GM19043 (cell line): ENCODE measurements at regions not wholly inside any gene's neighbourhood (a gene's known extent, or its start where the extent isn't known, plus 50 kb on each side); places are given as distances from the start of the nearest gene placed in this dataset.
"Not testable (repeated sequence)": the region's sequence is repeated elsewhere in the genome, so short reads cannot be mapped to it uniquely, and the experiment has no call there.

Experiments used
- ATAC-seq: cut with Tn5 transposase; IDR thresholded peaks from one replicate; pipeline ENCODE4 v1.9.1; 2021; ENCODE audit warnings: low read depth; ENCODE audit not compliant: unreplicated experiment

DNA sequence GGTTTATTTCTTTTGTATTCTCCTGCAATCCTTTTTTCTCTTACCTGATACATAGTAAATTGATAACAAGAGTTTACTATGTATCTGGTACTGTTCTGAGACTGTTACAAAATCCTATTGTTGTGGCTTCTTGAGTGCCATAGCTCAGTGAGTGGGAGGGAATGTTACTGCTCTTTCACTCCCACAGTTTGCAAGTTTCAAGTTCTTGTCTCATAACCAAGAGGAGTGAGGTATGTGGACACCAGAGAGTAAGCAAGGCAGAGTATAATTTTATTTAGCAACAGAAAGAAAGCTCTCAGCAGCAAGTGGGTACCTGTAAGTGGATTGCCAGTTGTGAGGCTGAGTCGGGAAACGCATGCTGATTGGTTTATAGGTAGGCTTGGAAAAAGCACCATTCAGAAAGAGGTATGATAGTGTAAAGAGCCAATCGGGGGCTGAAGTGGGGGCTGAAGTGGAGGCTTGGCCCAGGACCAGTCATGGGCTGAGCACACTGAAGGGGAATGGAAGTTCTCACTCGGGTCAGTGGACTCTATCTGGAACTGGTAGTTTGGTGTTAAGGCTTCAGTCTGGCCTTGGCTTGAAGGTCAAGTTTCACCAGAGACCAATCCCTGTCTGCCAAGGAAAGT lies 850.8 kb downstream of the TMTC2 start:
- ATAC-seq = no peak

DNA sequence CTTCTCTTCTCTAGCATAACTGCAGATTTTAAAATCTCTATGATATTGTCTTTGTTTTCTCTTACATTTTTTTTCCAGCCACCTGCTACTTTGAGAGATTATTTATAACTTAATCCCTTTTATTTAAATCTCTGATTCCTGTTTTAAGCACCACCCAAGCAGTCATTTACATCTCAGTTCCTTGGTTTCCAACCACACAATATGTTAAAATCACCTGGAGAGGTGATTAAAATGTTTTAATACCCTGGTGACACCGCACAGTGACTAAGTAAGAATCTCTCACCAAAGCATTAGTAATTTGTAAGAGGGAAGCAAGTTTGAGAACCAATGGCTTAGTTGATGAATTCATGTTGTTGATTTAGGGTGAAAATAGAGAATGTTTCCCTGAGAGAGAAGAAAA lies 849.8 kb downstream of the TMTC2 start:
- no peak for ATAC-seq

DNA sequence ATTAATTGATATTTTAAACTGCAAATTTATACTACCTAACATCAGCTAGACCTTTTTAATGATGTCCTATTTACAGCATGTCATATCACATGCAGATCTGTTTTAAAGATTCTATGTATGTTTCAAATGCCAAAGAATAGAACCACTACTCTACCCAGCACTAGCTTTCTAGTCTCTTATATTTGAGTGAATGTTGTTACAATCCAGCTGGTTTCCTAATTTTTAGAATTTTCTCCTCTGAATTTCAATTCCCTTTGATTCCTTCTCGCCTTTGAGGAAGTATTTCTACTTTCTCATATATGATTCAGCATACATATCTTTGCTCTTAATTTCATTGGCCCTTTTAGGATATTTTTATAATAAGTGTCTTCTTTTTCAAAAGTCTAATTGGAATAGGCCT lies 841.9 kb downstream of the TMTC2 start:
- ATAC-seq = no peak

DNA sequence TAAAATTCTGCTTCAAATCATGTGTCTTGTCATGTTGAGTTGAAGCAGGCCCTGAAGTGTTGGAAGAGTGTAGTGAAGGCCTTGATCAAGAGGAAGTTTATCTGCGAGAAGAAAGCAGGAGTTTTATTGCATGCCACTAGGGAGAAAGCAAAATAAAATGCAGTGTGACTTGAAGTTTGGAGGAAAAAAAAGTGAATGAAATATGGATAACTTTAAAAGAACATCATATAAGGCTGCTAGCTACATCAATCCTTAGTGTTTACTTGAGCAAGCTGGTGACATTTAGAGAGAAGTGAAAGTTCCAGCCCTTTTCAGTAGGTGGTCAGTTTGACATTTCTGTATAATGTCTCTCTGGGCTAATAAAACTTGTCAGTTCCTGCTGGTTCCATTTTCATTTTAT lies 841.1 kb downstream of the TMTC2 start:
- no peak for ATAC-seq

DNA sequence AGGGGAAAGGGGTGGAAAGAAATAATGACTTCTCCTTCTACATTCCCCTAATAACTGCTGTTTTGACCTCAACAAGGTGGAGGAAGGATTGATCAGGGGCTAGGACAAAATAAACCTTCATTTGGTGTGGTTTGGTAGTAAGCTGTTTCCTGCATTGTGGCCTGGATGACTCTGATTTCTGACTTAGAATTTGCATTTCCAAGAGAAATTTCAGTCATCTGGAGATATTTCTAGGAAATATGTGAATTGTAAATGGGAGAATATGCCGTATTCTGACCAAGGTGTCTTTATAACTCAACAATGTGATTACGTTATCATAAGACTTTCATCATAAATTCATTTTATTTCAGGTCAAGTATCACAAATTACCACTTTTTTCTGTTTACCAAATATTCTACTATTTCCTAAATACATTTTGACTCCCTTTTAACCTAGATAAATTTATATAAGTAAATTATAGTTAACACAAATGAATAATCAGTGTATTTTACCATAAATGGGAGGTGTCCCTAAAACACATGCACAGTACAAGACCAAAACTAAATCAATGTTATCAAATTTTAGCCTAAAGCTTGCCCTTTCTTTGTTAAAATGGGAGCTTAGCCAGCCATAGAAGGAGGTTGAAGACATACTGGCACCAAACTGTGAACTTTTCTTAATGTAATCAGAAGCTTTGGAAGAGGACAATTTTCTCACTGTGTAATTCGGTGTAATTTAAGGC lies 828.8 kb downstream of the TMTC2 start:
- no peak for ATAC-seq

DNA sequence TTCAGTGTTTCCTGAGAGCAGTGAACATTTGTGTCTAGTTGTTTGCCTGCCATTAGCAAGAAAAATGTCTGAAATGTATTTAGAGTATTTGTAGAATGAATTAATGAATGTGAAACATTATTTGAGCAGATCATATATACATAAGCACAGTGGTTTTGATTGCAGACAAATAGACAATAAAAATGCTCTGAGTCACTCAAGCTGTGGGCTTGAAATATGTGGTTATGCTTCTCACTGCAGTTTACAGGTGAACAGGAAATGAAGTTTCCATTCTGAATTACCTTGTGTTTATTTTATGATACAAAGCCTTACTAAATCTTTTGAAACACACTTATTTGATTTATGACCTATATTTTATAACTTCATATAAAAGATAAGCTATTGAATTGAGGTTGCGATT lies 827.7 kb downstream of the TMTC2 start:
- ATAC-seq = no peak

DNA sequence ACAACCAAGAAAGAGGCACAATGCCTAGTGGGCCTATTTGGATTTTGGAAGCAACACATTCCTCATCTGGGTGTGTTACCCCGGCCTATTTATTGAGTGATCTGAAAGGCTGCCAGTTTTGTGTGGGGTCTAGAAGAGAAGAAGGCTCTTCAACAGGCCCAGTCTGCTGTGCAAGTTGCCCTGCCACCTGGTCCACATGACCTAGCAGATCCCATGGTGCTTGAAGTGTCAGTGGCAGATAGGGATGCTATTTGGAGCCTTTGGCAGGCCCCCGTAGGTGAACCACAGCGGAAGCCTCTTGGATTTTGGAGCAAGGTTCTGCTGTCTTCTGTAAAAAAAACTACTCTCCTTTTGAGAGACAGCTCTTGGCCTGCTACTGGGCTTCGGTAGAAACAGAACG lies 820.1 kb downstream of the TMTC2 start:
- ATAC-seq = no peak

DNA sequence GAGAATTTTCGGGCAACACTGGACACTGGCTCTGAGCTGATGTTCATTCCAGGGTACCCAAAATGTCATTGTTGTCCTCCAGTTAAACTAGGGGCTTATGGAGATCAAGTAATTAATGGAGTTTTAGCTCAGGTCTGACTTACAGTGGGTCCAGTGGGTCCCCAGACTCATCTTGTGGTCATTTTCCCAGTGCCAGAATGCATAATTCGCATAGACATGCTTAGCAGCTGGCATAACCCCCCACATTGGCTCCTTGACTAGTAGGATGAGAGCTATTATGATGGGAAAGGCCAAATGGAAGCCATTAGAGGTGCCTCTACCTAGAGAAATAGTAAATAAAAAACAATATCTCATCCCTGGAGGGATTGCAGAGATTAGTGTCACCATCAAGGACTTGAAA lies 818.9 kb downstream of the TMTC2 start:
- no peak for ATAC-seq

DNA sequence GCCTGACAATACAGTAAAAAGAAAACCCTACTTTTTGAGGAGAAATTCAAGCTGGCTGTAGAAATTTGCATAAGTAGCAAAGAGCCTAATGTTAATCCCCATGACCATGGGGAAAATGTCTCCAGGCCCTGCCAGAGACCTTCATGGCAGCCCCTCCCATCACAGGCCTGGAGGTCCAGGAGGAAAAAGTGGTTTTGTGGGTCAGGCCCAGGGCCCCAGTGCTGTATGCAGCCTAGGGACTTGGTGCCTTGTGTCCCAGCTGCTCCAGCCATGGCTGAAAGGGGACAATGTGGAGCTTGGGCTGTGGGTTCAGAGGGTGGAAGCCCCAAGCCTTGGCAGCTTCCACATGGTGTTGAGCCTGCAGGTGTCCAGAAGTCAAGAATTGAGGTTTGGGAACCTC lies 813.2 kb downstream of the TMTC2 start:
- not testable (repeated sequence) for ATAC-seq

DNA sequence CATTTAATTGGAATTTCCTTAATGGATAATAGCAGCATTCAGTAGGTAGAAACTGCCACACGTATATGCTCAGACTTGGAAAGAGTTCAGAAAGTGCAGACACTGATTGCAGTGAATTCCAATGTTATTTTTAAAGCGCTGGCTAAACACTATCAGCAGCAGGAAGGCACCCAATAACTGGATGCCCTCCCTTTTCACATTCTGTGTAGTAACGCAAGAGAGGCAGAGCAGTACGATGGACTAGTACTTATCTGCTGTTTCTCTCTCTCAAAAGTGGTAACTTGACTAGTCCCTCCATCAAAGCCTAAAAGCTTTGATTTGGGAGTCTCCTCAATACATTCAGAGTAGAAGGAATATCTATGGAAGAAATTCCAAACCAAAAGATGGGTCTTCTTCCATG lies 791.0 kb downstream of the TMTC2 start:
- no peak for ATAC-seq

DNA sequence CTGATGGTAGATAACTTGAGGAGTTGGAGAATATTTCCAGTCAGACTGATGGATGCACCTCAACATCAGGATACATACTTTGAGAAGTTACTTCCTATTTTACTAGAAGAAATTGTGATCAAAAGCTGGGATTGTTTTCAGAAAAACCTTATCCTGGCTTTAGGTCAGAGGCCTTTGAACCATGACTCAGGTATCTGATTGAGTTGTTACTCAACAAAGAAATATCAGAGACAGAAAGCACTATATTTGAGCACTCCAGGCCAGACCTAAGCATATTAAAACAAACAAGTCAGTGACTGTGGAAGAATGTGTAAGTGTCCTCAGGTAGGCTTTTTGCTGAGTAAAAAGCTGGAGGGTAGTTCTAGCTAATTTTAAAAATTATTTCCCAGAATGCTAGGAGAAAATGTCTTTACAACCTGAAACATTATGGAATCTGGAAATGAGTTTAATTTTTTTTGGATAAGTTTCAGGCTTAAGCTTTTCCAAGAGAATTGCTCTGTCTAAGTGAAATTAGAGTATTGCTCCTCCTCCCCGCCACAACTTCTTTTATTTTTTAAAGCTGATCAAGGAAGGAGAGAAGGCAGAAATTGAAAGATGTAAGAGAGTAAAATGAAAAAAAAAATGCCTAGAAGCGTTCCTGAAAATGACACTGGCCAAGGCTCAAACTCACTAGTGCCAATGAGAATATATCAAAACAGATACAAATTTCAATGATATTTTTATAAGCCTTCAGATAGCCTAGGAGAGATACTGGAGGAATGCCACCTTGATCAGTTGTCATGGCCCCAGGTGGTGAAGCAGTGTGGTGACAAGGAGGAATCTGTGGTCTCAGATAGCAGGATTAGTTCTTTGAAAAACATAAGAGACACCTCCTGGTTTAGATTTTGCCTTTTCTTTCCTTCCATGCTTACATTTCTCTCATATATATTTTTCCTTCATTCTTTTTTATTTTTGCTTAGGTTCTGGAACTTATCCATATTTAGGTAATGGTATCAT lies 790.3 kb downstream of the TMTC2 start:
- no peak for ATAC-seq

DNA sequence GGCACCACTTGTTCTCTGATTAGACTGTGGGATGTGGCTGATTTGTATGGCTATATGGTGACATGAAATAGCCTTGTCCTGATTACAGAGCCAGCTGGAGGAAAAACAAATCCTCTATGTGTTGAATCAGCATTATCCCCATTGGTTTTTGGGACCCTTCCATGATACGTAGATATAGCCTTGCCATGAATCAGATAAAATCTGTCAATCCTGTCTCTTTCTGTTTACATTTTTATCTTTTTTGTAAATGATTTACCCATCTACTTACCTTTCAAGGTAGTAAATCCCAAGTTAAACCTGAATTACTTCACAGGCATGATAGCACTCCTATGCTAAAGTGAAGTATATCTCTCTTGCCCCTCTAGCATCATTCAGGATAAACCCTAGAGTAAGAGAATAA lies 789.3 kb downstream of the TMTC2 start:
- ATAC-seq = no peak

DNA sequence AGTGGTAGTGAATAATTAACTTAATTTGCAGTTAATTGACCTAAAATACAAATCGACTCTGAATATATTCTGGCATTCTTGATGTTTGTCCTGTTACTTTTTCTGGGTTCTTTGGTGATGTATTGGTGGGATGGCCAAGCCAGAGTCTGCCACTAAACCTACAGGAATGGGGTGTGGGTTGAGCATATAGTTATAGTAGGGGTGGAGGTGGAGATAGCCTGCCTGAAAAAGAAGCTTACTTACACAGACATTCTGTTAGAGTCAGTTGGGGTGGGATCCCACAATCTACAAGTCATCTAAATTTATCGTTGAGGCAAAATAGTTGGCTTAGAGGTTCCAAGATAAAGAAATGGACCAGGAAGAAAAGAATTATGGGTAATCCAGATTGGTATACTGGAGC lies 787.7 kb downstream of the TMTC2 start:
- no peak for ATAC-seq

DNA sequence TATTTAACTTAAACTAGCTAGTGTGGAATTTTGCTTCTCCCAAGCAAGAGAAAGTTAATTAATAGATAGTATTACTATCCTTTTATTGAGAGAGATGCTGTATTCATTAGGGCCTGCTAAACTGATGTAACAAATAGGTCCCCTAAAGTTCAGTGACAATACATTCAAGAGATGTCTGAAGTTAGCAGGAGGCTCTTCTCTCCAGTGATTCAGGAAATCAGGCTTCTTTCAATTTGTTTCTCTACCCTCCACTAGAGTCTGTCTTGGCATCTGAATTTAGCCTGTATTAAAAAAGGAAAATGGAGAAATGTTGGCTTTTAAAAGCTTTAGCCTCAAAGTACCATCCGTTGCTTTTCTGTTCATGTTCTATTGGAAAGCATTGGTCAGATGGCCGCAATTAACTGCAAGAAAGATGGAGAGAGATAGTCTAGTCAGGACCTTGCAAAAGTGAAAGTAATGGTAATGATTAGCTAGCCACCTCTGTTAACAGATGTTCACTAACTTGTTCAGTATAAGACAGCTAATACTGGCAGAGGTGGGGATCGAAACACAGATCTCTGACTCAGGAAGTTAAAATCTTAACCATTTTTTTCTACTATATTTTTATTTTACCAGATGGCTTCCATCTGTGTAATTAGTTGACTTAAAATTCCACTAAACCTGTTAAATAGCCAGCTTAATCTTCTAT lies 786.8 kb downstream of the TMTC2 start:
- ATAC-seq = peak; percentile 98

DNA sequence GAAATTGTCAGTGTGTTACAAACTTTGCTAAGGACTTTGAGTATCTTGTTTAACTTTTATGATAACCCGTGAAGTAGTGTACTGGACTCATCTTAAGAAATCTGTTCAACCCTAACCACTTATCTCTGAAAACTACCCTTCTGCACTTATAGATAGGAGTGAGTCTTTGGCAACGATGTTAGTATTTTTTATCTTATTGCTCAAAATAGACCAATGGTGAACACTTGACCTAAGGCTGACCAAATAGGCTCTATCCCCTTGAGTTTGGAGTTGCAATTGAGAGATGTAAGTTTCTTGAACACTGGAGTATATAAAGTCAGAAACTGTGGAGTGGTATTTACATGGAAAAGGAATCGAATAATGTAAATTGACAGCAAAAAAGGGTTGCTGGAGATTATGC lies 786.1 kb downstream of the TMTC2 start:
- no peak for ATAC-seq

DNA sequence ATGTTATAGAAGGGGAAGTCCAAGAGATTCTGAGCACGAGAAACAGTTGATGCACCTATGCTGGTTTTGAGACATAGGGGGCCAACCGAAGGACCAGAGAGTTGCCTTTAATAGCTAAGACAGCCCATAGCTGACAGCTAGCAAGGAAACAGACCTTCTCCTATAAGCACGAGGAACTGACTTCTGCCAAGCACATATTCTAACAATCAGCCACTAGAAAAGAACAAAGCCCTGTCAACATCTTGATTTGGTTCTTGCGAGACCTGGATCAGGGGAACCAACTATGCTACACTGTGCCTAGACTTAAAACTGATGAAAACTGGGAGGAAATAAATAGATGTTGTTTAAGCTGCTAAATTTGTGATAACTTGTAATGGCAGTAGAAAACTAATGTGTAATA lies 785.6 kb downstream of the TMTC2 start:
- no peak for ATAC-seq

DNA sequence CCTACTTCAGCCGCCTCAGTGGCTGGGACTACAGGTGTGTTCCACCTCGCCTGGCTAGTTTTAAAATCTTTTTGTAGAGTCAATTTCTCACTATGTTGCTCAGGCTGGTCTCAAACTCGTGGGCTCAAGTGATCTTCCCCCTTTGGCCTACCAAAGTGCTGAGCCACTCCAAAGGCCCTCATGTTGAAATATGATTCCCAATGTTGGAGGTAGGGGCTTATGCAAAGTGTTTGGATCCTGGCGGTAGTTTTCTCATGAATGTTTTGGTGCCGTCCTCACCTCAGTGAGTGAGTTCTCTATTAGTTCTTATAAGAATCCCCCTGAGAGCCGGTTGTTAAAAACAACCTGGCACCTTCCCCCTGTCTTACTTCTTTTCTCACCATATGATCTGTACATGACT lies 784.6 kb downstream of the TMTC2 start:
- ATAC-seq = no peak

DNA sequence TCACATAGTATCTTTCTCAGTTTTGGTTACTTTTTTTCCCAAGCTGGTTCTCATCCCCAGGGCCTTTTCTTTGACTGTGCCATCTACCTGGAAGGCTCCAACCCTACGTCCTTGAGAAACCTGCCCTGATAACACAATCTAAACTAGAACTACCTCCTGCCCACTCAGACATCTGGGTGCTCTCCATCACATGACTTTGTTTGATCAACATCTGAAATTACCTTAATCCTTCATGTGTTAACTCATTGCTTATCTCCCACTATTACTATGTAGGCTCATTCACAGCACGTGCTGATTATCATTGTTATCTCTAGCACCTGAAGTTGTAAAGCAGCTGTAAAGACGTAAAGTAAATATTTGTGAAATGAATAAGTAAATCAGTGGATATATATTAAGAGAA lies 784.0 kb downstream of the TMTC2 start:
- no peak for ATAC-seq

DNA sequence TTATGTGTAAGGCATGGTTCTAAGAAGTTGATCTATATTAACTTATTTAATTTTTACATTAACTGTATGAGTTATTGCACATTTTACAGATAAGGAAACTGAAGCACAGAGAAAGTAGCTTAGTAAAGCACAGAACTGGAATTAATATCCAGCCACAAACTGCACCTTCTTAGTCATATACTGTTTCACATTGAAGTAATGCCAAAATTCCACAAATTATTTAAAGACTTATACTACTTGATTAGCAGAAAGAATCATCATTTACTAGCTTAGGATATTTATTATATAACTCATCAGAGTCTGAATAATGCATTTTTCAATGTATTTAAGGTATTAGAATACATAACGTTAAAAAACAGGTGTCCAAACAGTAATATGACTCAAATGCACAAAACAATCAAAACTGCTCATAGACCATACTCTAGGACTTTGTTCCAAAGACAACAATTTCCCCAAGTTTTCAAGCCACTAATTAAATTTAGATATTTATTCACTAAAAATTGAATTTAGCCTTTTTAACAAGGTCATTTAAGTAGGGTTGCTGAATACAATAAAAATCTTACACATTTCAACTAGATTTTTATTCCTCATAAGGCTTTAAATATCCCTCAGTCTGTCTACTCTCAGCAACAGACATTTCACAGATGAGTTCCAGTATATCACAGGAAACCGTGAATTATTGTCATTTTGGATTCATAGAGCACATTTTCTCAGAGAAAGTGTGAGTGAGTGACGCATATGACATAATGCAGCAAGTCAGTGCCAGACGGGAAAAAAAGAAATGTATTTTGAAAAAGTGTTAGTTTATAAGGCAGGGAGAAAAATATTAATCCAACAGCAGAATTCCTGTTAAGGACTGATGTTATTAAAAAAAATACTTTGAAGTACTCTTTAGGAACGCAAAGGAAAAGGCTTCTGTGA lies 782.5 kb downstream of the TMTC2 start:
- ATAC-seq = no peak

DNA sequence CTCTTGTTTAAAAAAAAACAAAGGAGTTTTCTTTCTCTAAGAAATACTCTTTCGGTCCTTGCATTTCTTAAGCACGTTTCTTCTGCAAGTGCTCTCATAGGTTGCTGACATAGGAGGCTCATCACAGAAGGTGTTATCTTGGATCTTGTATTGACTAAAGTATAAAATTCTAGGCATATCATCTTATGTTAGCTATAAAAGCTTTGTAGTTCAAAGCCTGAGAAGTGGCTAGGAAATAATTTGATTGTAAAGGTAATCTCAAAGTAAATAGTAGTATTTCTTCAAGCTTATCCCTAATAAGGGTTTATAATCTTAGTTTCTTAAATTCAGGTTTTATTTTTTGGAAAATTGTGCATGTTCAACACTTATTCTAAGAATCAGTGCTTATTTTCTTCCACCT lies 778.9 kb downstream of the TMTC2 start:
- no peak for ATAC-seq
